GM12892 (cell line): ENCODE measurements at regions not wholly inside any gene's neighbourhood (a gene's known extent, or its start where the extent isn't known, plus 50 kb on each side); places are given as distances from the start of the nearest gene placed in this dataset.
"Not testable (repeated sequence)": the region's sequence is repeated elsewhere in the genome, so short reads cannot be mapped to it uniquely, and the experiment has no call there.

Source experiments
- POLR2A ChIP-seq: IDR thresholded peaks from 2 replicates; pipeline ENCODE4 v1.6.1; 2011; ENCODE audit warnings: low read depth, low read length, control low read depth
- POLR2AphosphoS5 ChIP-seq: IDR thresholded peaks from 2 replicates; pipeline ENCODE4 v1.6.1; 2011; ENCODE audit warnings: low read depth, low read length, control low read depth
- TAF1 ChIP-seq: IDR thresholded peaks from 2 replicates; pipeline ENCODE4 v1.6.1; 2011; ENCODE audit warnings: low read depth, mild to moderate bottlenecking, control low read depth, low read length, borderline replicate concordance

DNA sequence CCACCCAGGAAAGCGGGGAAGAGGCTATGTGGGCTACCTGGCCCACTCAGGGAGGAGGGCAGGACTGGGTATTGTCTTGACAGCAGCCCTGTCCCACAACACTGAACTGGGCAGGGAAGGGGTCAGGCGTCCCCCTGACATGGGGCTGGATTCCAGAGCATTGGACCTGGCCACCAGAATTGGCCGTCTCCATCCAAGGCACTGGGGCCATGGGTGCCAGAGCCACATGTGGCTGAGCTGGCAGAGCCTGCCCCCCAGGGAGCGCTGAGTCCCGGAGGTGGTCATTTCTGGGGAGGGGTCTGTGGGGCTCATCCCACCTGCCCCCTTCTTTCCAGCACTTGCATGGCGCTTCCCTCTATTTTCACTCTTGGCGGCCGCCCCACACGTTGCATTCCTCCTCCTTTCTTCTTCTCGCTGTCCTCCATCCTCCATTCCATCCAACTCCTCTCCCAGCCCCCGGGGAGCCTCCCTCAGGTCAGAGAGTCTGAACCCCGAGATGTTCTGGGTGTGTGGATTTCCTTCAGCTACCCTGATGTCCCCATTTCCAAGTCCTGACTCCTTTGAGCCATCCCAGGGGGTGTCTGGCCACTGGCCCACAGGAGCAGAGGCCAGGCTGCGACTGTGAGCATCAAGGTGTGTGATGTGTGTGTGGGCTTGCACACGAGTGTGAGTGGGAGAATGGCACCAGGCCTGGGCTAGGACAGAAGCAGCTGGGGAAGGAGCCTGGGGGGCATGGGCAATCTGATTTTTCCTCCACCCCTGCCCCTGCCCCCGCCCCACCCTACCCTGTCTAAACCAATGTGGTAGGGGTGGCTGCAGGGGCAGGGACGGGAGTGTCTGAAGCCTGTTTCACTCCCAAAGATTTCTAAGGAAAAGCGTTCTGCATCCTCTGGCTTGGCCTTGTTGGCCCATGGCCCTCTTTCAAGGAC is 171.2 kb downstream of the TBC1D2B start:
- not testable (repeated sequence) for TF ChIP-seq POLR2A, TAF1, POLR2AphosphoS5
